T-helper 1 cell (primary cell): ENCODE measurements at regions not wholly inside any gene's neighbourhood (a gene's known extent, or its start where the extent isn't known, plus 50 kb on each side); places are given as distances from the start of the nearest gene placed in this dataset.

Experiments
- DNase-seq, 5 donors: peaks; one replicate each; pipeline ENCODE4 v3.0.0-alpha.2; 2012 to 2020

DNA sequence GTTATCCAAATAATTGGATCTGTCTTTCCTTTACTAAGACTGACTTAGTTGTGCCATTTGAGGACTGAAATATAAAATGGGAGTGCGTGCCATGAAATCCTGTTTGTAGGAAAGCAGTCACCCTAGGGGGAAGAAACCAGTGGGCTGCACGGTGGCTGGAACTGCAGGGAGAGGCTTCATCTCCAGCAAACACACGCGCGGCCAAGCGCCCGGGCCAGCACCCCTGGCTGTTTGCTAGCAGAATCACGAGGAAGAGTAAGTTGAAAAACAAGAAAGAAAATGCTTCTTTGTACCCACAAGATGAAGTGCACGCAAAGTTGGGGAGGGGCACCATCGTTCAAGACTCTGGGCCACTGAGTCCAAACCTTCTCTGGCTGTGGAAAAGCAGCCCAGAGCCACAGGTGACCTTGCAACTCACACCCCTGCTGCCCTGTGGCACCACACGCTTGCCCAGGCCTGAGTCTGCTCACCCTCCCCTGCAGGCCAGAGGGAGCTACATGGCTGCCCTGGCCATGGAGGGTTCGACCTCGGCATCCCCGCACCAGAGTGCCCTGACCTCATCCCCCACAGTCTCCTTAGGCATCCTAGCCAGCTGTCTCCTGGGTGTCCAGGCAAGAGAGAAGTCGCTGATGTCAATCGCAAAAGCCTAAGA, 55.2 kb downstream of the IRX2 start:
- no peak for DNase-seq

DNA sequence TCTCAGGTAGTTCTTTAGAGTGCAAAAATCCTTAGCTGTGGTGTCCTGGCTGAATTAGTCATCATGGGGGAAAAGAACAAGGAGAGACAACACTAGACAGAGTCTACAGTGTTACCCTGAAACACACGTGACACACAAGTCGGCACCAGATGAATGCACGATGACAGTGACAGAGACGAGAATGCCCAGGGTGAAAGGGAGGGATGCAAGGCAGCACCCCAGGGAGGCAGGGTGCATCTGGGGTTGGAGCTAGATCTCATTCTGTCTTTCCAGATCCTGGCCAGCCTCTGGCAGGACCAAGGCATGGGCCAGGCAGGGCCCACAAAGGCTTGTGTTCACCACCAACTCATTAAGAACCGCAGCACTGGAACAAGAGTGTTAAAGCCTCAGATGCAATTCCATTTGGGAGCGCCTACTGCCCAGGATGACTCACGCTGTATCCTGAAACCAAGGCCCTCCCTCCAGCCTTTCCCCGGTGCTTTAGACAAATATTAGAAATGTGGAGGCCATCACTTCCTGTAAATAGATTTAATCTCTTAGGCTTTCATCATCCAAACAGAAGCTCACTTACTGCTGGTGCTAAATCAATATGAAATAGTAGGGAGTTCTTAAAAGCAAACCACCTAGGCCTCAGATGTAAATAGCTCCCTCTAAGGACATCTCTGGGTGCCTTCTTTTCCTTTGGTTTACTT, 56.1 kb downstream of the IRX2 start:
- no peak for DNase-seq

DNA sequence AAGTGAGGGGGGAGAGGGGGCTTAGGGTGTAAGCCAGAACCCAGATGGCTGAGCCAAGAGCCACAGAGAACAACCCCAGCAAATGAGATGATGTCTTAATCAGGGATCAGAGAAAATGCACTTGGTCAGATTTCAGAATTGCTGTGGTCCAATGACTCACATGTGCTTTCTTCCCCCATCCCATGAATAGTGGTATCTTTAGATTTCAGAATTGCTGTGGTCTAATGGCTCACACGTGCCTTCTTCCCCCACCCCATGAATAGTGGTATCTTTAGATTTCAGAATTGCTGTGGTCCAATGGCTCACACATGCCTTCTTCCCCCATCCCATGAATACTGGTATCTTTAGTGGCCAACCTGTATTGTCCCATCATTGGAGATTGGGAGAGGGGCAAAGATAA, 59.9 kb downstream of the IRX2 start:
- no peak for DNase-seq

DNA sequence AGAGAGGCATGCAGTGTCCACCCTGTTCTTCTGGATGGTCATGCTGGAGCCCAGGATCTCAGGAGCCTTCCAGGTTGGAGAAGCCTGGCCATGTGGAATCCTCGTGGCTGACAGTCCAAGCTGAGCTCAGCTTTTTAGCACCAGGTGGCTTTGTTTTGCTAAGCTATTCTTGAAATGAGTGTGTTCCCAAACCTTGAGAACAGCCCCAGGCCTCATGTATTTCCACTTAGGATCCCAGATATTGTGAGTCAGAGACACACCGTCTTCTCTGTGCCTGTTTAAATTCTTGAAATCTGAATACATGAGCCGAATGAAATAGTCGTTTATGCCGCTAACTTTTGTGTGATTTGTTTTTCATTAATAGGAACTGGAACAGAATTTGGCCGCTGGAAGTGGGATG, 61.2 kb downstream of the IRX2 start:
- DNase-seq, result no peak

DNA sequence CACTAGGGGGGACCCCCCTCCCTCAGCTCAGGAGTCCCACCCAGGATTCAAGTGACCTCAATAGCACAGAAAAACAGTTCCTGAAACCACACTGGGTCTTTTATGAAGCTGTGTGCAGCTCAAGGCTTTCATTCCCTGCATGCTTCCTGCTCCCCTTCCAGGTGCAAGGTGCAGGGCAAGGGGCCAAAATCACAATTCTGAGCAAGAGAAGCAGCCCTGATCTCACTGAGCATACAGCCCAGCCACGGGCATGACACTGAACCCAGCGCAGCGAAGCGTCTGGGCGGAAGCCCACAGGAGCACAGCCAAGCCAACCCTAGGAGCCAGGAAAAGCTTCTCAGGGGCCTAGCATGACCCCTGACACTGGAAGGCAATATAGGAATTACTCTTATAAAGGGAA, 62.9 kb downstream of the IRX2 start:
- DNase-seq, result no peak

DNA sequence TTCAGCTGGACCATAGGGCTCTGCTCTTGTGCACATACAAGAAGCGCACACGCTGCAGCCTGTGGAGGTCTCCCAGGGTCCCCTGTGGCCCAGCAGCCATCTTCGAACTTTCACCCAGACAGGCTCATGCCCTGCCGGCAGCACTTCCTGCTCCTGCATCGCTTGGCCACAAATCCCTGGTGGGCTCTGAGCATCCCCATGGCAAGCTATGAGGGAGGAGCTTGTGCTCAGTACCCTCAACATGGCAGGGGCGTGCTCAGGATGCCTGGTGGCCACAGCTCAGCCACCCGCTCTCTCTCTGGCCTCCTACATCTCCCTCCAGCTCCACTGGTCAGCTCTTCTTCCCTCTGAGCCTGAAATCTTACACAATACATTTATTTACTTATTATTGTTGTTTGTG, 63.7 kb downstream of the IRX2 start:
- DNase-seq, result no peak

DNA sequence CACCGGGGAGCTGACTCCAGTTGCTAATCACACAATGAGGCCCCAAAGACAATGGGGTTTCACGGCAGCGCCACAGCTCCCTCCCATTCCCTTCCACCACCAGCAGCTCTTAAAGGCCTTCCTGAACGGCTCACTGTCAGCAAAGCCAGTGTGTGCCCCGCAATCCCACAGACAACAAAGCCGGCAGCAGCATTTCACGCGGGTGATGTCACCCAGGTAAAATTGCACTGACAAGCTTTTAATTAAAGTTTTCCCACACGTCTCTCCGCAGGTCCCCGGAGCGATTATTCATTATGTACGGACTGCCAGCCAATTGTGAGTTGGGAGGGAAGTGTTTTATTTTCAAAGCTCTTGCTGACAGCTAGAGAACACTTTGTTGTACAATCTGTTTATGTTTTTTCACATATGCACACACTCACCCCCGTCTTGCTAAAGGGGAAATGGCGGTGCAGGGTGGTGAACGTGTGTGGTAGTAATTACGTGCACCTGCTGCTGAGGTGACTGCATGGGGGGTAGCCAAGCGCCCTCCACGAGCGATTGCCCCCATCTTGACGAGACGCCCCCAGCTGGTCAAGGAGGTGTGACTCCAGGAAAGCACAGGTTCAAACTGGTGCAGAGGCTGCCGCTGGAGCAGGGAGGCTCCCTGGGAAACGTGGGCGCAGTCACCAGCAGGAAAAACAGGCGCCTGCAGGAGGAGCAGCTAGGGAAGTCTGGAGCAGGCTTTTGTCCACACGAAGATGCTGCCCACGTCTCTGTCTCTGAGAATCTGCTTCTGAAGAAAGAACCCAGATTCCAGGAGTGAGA, 65.0 kb downstream of the IRX2 start:
- DNase-seq, result no peak

DNA sequence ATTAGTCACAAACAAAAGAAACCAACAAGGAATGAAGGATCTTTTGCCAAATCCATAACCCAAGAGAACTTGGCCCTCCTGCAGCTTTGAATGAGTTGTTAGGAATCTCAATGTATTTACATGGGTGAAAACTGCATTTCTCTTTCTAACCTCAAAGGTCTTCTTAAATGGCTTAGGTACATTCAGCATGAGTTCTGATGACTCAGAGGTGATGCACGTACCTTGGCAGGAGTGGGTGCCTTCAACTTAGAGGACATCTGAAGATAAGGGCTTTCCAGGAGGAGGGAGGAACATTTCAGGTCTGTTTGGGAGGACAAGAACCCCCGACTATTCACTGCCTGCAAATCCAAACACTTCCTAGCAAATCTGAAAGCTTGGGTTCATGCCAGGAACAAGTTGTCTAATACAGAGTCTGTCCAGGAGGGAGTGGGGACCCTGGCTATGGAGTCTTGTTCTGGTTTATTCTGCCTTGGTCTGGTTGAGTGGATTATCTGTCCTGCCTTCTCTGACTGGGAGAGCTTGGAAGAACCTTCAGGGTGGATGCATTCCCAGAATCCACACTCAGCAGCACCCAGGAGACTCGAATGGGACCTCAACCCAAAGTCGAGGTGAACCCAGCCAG, 65.7 kb downstream of the IRX2 start:
- no peak for DNase-seq

DNA sequence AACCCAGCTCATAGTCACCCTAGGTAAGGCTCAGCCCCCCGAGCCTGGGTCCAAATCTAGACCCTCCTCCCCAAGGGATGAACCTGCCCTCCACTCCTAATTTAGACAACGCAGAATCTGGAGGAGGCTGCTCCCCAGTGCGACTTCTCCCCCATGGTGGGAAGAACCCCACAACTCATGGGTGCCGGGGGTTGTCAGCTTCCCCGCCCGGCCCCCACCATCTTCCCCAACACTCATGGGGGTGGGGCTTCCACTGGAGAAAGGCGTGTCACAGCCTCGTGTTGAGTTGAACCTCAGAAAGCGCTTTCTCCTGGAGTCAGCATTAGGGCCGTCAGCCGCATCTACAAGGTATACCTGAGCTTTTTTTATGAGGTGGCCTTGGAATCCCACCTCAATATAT, 66.9 kb downstream of the IRX2 start:
- DNase-seq, result no peak

DNA sequence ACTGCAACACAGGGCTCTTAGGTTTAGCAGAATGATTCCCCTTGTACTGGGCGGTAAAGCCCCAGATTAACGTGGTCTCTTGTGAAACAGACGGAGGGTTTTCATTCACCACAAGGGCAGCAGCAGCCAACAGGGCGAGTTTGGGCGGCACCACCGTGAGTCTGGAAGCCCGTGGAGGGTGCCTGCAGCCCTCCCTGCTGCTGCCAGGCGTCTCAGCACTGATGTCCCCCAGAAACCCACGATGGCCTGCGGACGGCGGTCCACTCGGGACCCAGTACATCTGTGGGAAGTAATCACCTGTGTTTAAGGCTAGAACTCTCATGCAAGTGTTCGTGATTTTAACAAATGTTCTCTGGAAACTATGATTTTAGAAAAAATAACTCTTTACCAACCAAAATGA, 67.8 kb downstream of the IRX2 start:
- DNase-seq, result no peak

DNA sequence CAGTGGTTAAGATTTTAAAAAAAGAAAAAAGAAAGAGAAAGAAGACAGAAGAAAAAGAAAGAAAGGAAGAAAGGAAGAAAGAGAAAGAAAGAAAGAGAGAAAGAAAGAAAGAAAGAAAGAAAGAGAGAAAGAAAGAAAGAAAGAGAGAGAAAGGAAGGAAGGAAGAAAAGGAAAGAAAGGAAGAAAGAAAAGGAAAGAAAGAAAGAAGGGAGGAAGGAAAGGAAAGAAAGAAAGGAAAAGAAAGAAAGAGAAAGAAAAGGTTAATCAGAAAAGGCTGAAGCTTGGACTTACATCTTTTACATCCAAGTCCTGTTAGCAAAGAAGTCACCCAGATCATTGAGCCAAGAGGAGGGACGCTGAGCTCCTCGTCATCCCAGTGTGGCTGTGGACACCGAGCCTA, 70.0 kb downstream of the IRX2 start:
- DNase-seq, result no peak

DNA sequence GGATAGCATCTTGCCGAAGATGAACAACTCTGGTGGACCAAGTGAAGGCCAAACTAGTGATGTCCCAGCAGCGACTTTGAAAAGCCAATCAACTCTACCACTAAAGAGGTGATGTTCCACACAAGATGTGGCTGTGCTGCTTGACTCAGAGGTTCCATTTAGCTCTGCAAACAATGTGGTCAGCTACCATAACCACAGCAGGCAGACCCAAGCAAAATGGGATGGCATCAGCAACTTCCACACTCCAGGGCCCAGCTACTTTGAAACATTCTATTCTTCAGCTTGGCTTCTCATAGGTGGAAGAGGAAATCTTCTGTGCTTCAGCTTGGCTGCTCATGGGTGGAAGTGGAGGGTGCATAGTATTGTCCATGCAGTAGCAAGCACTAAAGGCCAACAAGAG, 70.5 kb downstream of the IRX2 start:
- no peak for DNase-seq

DNA sequence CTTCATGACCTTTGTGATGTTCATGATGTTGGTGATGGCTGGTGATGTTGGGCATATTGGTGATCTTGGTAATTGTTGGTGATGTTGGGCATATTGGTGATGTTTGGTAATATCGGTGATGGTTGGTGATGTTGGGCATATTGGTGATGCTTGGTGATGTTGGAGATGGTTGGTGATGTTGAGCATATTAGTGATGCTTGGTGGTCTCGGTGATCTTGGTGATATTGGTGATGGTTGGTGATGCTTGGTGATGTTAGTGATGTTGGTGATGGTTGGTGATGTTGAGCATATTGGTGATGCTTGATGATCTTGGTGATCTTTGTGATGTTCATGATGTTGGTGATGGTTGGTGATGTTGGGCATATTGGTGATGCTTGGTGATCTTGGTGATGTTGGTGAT, 73.8 kb downstream of the IRX2 start:
- no peak for DNase-seq

DNA sequence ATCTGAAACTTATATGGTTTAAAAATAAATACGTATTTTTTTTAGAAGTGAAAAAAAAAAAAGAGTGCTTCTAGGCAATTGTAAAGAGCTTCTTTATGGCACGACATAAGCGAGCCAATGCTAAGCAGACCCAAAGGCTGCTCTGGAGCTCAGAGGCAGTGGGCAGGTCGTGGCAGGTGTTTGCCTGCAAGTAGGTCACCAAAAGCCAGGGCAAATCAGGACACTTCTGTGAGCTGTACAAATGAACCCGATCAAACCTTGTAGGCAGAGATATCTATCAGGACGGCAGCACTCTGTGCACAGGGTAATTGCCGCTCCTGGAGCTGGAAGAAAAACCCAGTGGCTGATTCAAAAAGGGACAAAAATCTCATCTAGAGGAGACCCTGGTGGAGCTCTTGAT, 75.9 kb downstream of the IRX2 start:
- no peak for DNase-seq

DNA sequence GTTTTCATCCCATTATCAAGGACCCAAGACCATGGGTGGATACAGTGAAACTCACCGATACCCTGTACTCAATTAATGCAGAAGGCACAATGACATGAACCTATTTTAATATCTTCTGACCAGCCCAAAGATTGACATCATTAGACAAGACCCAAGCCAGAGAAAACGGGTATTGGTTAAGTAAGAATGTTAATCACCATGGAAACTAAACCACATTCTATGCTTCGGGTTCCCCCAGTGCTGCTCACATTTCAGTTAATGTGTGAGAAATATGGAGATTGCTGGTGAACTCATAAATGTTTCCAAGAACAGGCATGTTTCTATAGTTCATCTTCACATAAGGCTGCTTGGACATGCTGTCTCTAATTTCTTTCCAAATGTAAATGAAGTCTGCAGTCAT, 77.0 kb downstream of the IRX2 start:
- DNase-seq, result no peak

DNA sequence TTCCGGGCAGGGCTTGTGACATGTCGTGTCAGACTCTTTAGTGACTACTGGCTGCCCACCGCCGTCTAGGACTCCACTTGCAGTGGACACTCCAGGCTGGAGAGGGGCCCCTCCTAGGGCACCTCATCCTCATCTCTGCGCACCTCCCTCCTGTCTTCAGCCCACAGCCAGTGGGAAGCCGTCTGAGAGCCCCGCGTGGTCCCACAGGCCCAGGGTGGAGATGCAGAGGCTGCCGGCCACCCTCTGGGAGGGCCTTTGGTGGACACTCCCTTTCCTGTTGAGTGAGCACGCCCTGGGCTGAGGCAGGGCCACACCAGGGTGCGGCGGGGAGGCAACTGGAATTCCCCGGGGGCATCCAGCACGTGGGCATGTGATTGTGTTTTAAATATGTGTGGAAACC, 80.5 kb downstream of the IRX2 start:
- no peak for DNase-seq

DNA sequence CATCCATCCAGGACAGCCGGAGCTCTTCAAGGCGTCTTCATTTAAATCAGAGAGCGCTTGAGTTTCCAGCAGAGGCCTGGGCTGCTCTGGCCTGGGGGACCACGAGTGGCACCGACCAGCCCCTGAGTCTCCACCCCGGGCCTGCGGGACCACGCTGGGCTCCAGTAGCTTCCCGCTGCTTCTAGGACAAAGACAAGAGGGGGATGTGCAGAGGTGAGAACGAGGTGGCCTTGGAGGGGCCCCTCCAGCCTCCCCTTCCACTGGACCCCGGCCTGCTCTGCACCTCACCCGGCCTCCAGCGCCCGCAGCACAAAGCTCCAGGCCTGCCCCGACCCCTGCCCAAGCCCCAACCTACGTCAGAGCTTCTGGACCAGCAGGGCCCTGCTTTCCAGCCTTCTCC, 81.6 kb downstream of the IRX2 start:
- no peak for DNase-seq

DNA sequence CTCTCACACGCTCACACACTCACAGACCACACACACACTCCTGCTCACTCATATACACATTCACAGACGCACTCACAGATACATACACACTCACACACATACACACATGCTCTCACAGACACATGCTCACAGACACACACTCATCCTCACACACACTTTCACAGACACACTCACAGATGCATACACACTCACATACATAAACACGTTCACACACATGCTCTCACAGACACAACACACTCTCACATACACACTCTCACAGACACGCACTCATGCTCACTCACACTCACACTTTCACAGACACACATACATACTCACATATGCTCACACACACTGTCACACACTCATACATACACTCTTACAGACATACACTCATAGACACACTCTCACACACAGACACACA, 82.2 kb downstream of the IRX2 start:
- DNase-seq, result no peak

DNA sequence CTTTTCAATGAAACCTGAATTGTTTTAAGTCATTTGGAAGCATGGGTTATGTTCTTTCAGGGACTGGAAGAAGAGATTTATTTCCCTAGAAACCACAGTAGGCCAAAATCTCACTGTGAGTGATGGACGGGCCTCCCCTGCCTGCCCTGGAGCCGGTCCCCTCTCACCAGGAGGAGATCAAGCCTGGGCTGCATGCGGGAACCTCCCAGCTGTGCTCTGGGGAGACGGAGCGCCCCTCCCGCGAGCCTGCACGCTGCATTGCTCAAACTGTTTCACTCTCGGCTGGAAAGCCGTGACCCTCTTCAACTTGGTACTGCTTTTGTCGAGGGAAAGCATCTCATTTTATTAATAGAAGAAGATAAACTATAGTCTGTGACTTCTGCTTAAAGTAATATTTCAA, 85.4 kb downstream of the IRX2 start:
- DNase-seq, result no peak

DNA sequence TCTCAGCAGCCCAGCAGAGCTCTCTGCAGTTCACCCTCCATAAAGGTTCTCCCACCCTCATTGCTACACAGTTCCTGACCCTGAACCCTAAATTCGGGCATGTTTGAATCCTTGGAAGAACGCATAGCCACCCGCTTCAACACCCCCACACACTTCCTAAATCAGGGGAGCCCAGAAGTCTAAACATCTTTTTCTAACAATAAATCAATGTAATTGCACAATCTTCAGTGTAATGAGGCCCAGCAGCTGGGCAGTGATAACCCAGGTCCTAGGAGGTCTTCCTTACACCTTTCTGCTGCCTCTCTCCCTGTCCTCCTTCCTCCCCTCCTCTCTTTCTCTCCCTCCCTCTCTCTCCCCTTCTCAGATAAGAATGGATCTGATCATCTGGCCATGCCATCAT, 88.0 kb downstream of the IRX2 start:
- DNase-seq, result no peak

DNA sequence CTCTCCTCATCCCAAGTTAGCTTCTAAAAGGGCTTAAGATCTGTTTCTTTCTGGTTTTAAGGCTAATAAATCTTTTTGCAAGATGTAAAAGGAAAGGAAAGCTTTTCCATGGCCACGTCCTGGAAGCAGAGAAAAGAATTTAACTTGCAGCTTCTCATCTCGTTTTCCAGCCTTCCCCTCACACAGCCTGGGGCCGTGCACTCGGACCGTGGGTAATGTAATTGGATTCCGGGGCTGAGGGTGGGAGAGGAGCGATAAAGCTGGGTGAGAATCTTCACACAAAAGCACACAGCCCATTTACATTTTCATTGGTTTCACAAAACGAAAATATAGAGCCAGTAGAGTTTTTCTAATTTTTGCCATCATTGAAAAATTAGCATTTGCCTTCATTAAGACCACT, 91.2 kb downstream of the IRX2 start:
- DNase-seq, result no peak

DNA sequence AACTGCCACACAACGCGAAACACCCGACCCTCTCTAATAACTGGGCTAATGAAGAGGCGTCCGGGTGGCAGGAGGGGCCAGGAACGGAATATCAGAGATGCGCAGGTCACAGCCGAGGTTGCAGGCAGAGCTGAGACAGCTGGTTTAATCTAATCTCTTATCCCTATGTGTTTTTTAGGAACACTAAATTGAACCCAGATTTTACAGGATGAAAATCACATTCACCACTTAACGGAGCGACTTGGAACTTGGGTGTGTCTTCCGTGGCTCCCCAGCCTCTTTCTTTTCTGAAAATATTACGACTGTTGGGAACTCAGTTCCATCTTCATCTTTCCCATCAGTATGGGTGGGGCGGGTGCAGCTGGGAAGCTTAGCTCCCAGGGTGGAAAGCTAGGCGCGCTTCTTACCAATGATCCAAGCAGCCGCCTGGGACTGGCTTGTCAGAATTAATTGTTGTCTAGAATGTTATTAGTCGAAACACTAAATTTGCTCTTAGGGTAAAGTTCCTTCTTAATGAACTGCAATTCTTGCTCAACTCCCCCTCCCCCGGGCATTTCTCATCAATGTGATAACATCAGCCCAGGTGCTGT, 92.5 kb downstream of the IRX2 start:
- DNase-seq, result no peak

DNA sequence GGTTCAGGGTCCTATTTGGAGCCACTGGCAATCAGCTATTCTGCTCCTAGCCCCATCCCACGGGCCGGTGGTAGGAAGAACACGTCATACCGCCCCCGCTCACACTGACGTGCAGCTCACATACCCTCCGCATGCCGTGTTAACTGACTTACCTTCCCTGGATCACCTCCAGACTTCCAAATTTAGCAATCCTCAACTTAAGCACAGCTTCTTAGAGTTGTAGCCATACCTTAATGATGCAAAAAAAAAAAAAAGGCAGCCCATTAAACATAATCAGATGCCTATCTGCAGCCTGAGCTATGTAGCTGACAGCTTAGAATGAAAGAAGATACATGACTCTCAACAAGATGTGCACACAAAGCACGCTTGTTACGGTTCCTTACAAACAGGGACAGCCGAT, 93.0 kb downstream of the IRX2 start:
- DNase-seq, result no peak
